Astrocyte of the cerebellum (primary cell): ENCODE measurements at regions not wholly inside any gene's neighbourhood (a gene's known extent, or its start where the extent isn't known, plus 50 kb on each side); places are given as distances from the start of the nearest gene placed in this dataset.
A peak's percentile ranks its signal among the peaks of the same experiment; 100 is the strongest.

Source experiments
- DNase-seq: peaks from one replicate; pipeline ENCODE4 v3.0.0-alpha.2; 2011; ENCODE audit warnings: low read depth
- H3K4me3 ChIP-seq: 2 replicates; pipeline ENCODE4 v1.5.1; 2011; ENCODE audit warnings: mild to moderate bottlenecking, low read depth, low read length, moderate library complexity
- CTCF ChIP-seq: IDR thresholded peaks from 2 replicates; pipeline ENCODE4 v1.5.1; 2012; ENCODE audit warnings: low read length, low read depth, moderate library complexity, mild to moderate bottlenecking; ENCODE audit errors: missing control alignments
- in situ Hi-C: cut with HindIII; loops from 2 replicates; pipeline ENCODE4 v1.10.0; 2017; ENCODE audit warnings: low sequenced_read_pairs

- in situ Hi-C loops, result no loop called here
- no peak for DNase-seq
Observed at GRCh38 chr11:15726893-15727519, 612.3 kb downstream of the INSC start.

GRCh38 chr11:15727520-15727914 lies 612.8 kb downstream of the INSC start:
- peak; percentile 4 for DNase-seq
- in situ Hi-C loops, result no loop called here
- no peak for TF ChIP-seq CTCF
- no peak overlapping the region for H3K4me3 ChIP-seq

More at GRCh38 chr11:15726893-15727519, 612.3 kb downstream of the INSC start:
- H3K4me3 ChIP-seq, result no peak overlapping the region
- no peak for TF ChIP-seq CTCF

GRCh38 chr11:15728207-15728606 lies 613.5 kb downstream of the INSC start:
- in situ Hi-C loops, result no loop called here
- DNase-seq, result no peak
- TF ChIP-seq CTCF, result no peak
- H3K4me3 ChIP-seq, result no peak overlapping the region

- TF ChIP-seq CTCF, result no peak
- no peak for DNase-seq
- in situ Hi-C loops, result no loop called here
- no peak overlapping the region for H3K4me3 ChIP-seq
Observed at GRCh38 chr11:15730263-15730994, 615.7 kb downstream of the INSC start.

GRCh38 chr11:15730995-15731385 lies 616.3 kb downstream of the INSC start:
- DNase-seq, result no peak
- TF ChIP-seq CTCF, result no peak
- no peak overlapping the region for H3K4me3 ChIP-seq
- in situ Hi-C loops, result no loop called here

- no peak for DNase-seq
- TF ChIP-seq CTCF, result no peak
- no peak overlapping the region for H3K4me3 ChIP-seq
- in situ Hi-C loops, result no loop called here
Observed at GRCh38 chr11:15735706-15736105, 620.6 kb downstream of the SOX6 start.
